H1 (cell line): ENCODE measurements at regions not wholly inside any gene's neighbourhood (a gene's known extent, or its start where the extent isn't known, plus 50 kb on each side); places are given as distances from the start of the nearest gene placed in this dataset.

Source experiments
- CTCF ChIA-PET: fragments of 300-600 bp; sonication (Branson Sonifier 250); formaldehyde crosslinking; loops from one replicate; lab custom pipeline; 2021; ENCODE audit not compliant: partially characterized antibody; lab: Charles Lee
- POLR2A ChIA-PET: fragments of 300-600 bp; sonication (Branson Sonifier 250); formaldehyde crosslinking; loops from one replicate; lab custom pipeline; 2021; ENCODE audit warnings: inconsistent platforms; ENCODE audit not compliant: partially characterized antibody; lab: Charles Lee
- DNase-seq, 2 experiments: peaks; one replicate each; pipeline versions ENCODE4 v3.0.0 to v3.0.0-alpha.2; 2010 to 2022; ENCODE audit warnings: low spot score in 2 of 2, low read depth in 1 of 2, mixed read lengths in 1 of 2
- FAIRE-seq: peaks from 2 replicates; lab custom pipeline; 2011; peaks lifted over from hg19 to GRCh38; lab: Jason Lieb, UNC
- H2AFZ ChIP-seq: 2 replicates; pipeline ENCODE4 v1.8.1; 2012; ENCODE audit warnings: low read length, inconsistent platforms
- H2AK5ac ChIP-seq: 2 replicates; pipeline ENCODE4 v1.6.1; 2013; ENCODE audit warnings: low read depth, low read length
- H2BK120ac ChIP-seq: replicated peaks from 2 replicates; pipeline ENCODE3; 2013; ENCODE audit warnings: low read depth, low read length, inconsistent platforms
- H2BK12ac ChIP-seq: 2 replicates; pipeline ENCODE4 v1.6.1; 2013; ENCODE audit warnings: low read depth, low read length
- H2BK15ac ChIP-seq: 2 replicates; pipeline ENCODE4 v1.6.1; 2013; ENCODE audit warnings: low read length
- H2BK20ac ChIP-seq: 2 replicates; pipeline ENCODE4 v1.6.1; 2013; ENCODE audit warnings: low read length
- H2BK5ac ChIP-seq: 2 replicates; pipeline ENCODE4 v1.6.1; 2013; ENCODE audit warnings: low read depth, low read length
- H3K14ac ChIP-seq: 2 replicates; pipeline ENCODE4 v1.6.1; 2013; ENCODE audit warnings: inconsistent platforms; ENCODE audit not compliant: insufficient read length
- H3K18ac ChIP-seq: 2 replicates; pipeline ENCODE4 v1.6.1; 2013; ENCODE audit warnings: low read length; ENCODE audit errors: extremely low read depth
- H3K23ac ChIP-seq: 2 replicates; pipeline ENCODE4 v1.6.1; 2013; ENCODE audit warnings: inconsistent platforms; ENCODE audit not compliant: insufficient read length
- H3K23me2 ChIP-seq: 2 replicates; pipeline ENCODE4 v1.6.1; 2013; ENCODE audit warnings: low read depth, low read length
- H3K27ac ChIP-seq: 2 replicates; pipeline ENCODE4 v1.6.1; 2011; ENCODE audit warnings: low read depth, low read length, inconsistent platforms
- H3K27me3 ChIP-seq, 4 experiments: replicated peaks in 1 of 4; 1 replicate in 1 of 4; 2 replicates in 3 of 4; pipeline versions ENCODE4 v1.6.1 to v1.8.1; 2011 to 2013; ENCODE audit warnings: low read length in 3 of 4, mild to moderate bottlenecking in 3 of 4, inconsistent platforms in 2 of 4, mixed read lengths in 2 of 4, moderate library complexity in 1 of 4; ENCODE audit not compliant: control insufficient read depth in 3 of 4, insufficient read depth in 3 of 4; ENCODE audit errors: extremely low read depth in 1 of 4
- H3K36me3 ChIP-seq, 4 experiments: 2 replicates each; pipeline versions ENCODE4 v1.6.1 to v1.8.1; 2011 to 2013; ENCODE audit warnings: mild to moderate bottlenecking in 4 of 4, low read length in 3 of 4, moderate library complexity in 2 of 4, control low read depth in 1 of 4, inconsistent platforms in 1 of 4; ENCODE audit not compliant: insufficient read depth in 4 of 4, control insufficient read depth in 2 of 4
- H3K4ac ChIP-seq: replicated peaks from 2 replicates; pipeline ENCODE3; 2013; ENCODE audit warnings: low read length, low read depth, mixed read lengths, inconsistent platforms; ENCODE audit not compliant: insufficient read length
- H3K4me1 ChIP-seq, 4 experiments: replicated peaks in 1 of 4; 1 replicate in 1 of 4; 2 replicates in 3 of 4; pipeline versions ENCODE4 v1.6.1 to v1.8.1; 2011 to 2013; ENCODE audit warnings: low read length in 3 of 4, inconsistent platforms in 2 of 4, mixed read lengths in 1 of 4; ENCODE audit not compliant: insufficient read depth in 4 of 4, control insufficient read depth in 3 of 4
- H3K4me2 ChIP-seq, 2 experiments: 2 replicates each; pipeline versions ENCODE4 v1.6.1 to v1.8.1; 2011 to 2013; ENCODE audit warnings: low read depth in 2 of 2, low read length in 2 of 2, control low read depth in 1 of 2, inconsistent platforms in 1 of 2, mild to moderate bottlenecking in 1 of 2; ENCODE audit not compliant: insufficient read depth in 1 of 2
- H3K4me3 ChIP-seq, 4 experiments: fragments of 200-600, 300-600 bp in 1 of 4; sonication (generic), shearing (Covaris generic), sonication (Bioruptor Twin) in 1 of 4; 2 replicates each; pipeline versions ENCODE4 v1.5.1 to v1.8.1; 2011 to 2016; ENCODE audit warnings: low read length in 4 of 4, low read depth in 3 of 4, control low read depth in 2 of 4, inconsistent platforms in 2 of 4, mild to moderate bottlenecking in 2 of 4, mixed read lengths in 1 of 4, moderate library complexity in 1 of 4; ENCODE audit not compliant: insufficient read depth in 2 of 4; ENCODE audit errors: extremely low read depth in 1 of 4
- H3K56ac ChIP-seq: replicated peaks from 2 replicates; pipeline ENCODE3; 2013; ENCODE audit warnings: low read depth, mild to moderate bottlenecking, mixed read lengths, low read length, inconsistent platforms; ENCODE audit not compliant: insufficient read length
- H3K79me1 ChIP-seq: 2 replicates; pipeline ENCODE4 v1.6.1; 2013; ENCODE audit warnings: low read depth, low read length, control low read depth
- H3K79me2 ChIP-seq, 2 experiments: 2 replicates each; pipeline versions ENCODE4 v1.6.1 to v1.8.1; 2012 to 2013; ENCODE audit warnings: low read length in 2 of 2, mild to moderate bottlenecking in 2 of 2, inconsistent platforms in 1 of 2; ENCODE audit not compliant: insufficient read depth in 2 of 2, control insufficient read depth in 1 of 2
- H3K9ac ChIP-seq, 4 experiments: replicated peaks in 1 of 4; 1 replicate in 1 of 4; 2 replicates in 3 of 4; pipeline versions ENCODE4 v1.6.1 to v1.8.1; 2011 to 2013; ENCODE audit warnings: low read depth in 3 of 4, low read length in 3 of 4, control low read depth in 2 of 4, mild to moderate bottlenecking in 2 of 4, moderate library complexity in 2 of 4, inconsistent platforms in 1 of 4; ENCODE audit errors: extremely low read depth in 1 of 4
- H3K9me3 ChIP-seq, 2 experiments: 2 replicates each; pipeline versions ENCODE4 v1.6.1 to v1.8.1; 2012 to 2013; ENCODE audit warnings: mild to moderate bottlenecking in 2 of 2, moderate library complexity in 2 of 2, control low read depth in 1 of 2, inconsistent platforms in 1 of 2, low read depth in 1 of 2, low read length in 1 of 2, mixed read lengths in 1 of 2; ENCODE audit not compliant: insufficient read depth in 2 of 2
- H4K20me1 ChIP-seq, 2 experiments: replicated peaks in 1 of 2; 2 replicates each; pipeline versions ENCODE3 to v1.8.1; 2011 to 2013; ENCODE audit warnings: inconsistent platforms in 2 of 2, low read length in 2 of 2, mild to moderate bottlenecking in 1 of 2; ENCODE audit not compliant: insufficient read depth in 2 of 2, control insufficient read depth in 1 of 2
- H4K5ac ChIP-seq: 2 replicates; pipeline ENCODE4 v1.6.1; 2013; ENCODE audit warnings: low read length, low read depth, mixed read lengths, inconsistent platforms; ENCODE audit not compliant: insufficient read length
- H4K8ac ChIP-seq: 2 replicates; pipeline ENCODE4 v1.8.0; 2013; ENCODE audit warnings: mild to moderate bottlenecking, moderate library complexity, low read length, inconsistent platforms; ENCODE audit not compliant: insufficient read depth; ENCODE audit errors: extremely low read depth
- H4K91ac ChIP-seq: replicated peaks from 2 replicates; pipeline ENCODE3; 2013; ENCODE audit warnings: low read length, mixed read lengths, inconsistent platforms; ENCODE audit not compliant: insufficient read length
- ASH2L ChIP-seq: fragments of 200-600, 300-600 bp; sonication (generic); IDR thresholded peaks from one replicate; pipeline ENCODE4 v1.7.1; 2017; ENCODE audit warnings: low read length
- BCL11A ChIP-seq, 2 experiments: IDR thresholded peaks; one replicate each; pipeline ENCODE4 v1.6.1; 2011; ENCODE audit warnings: low read depth in 2 of 2, low read length in 2 of 2, mild to moderate bottlenecking in 2 of 2
- BRCA1 ChIP-seq: IDR thresholded peaks from 2 replicates; pipeline ENCODE4 v1.6.1; 2012; ENCODE audit warnings: low read depth, low read length, improper control_type of control experiment
- EGR1 ChIP-seq: IDR thresholded peaks from 2 replicates; pipeline ENCODE4 v1.6.1; 2011; ENCODE audit warnings: low read depth, low read length, borderline replicate concordance
- EP300 ChIP-seq, 2 experiments: IDR thresholded peaks; 1 replicate in 1 of 2; 2 replicates in 1 of 2; pipeline ENCODE4 v1.6.1; 2011 to 2012; ENCODE audit warnings: low read depth in 2 of 2, low read length in 2 of 2, mild to moderate bottlenecking in 2 of 2, borderline replicate concordance in 1 of 2, inconsistent platforms in 1 of 2, moderate library complexity in 1 of 2
- FOSL1 ChIP-seq: IDR thresholded peaks from 2 replicates; pipeline ENCODE4 v1.6.1; 2011; ENCODE audit warnings: mild to moderate bottlenecking, low read depth, low read length, moderate library complexity; ENCODE audit not compliant: insufficient read depth
- JUN ChIP-seq: IDR thresholded peaks from 2 replicates; pipeline ENCODE4 v1.6.1; 2011; ENCODE audit warnings: low read depth, mild to moderate bottlenecking, improper control_type of control experiment, low read length
- KDM5A ChIP-seq: fragments of 200-600 bp; IDR thresholded peaks from 2 replicates; pipeline ENCODE4 v1.7.1; 2012; ENCODE audit warnings: mild to moderate bottlenecking, low read length, inconsistent platforms, mixed read lengths
- USF2 ChIP-seq: IDR thresholded peaks from 2 replicates; pipeline ENCODE4 v1.6.1; 2011; ENCODE audit warnings: low read length, improper control_type of control experiment
- YY1 ChIP-seq: IDR thresholded peaks from 2 replicates; pipeline ENCODE4 v1.6.1; 2011; ENCODE audit warnings: low read depth, mild to moderate bottlenecking, low read length
- WGBS, 2 experiments: shearing (Covaris generic) in 1 of 2; methylation state at CpG; one replicate each; pipeline versions ENCODE4 v1.1.6 to v1.1.7; 2013 to 2015; ENCODE audit warnings: low lambda C conversion rate in 2 of 2, mixed read lengths in 2 of 2, inconsistent platforms in 1 of 2, low coverage in 1 of 2, missing lambda C conversion rate in 1 of 2; ENCODE audit not compliant: insufficient replicate concordance in 2 of 2, insufficient coverage in 1 of 2, insufficient read length in 1 of 2; ENCODE audit errors: extremely low coverage in 1 of 2, missing lambda C conversion rate in 1 of 2; 5-methylcytosine and 5-hydroxymethylcytosine counted together

GRCh38 chr18:77198663-77199062 is 51.0 kb upstream of the GALR1 start:
- Histone ChIP-seq H3K56ac (no peak overlapping the region), H3K4ac (no peak overlapping the region), H3K9ac (no peak overlapping the region; a peak in 1 of 7 replicates), H2BK20ac (no peak overlapping the region), H3K18ac (no peak overlapping the region), H2BK5ac (no peak overlapping the region), H3K4me1 (no peaks in the 10 kb centered on the region), H3K79me2 (no peaks in the 10 kb centered on the region), H3K27me3 (no peaks in the 10 kb centered on the region), H3K27ac (no peak overlapping the region), H3K14ac (no peak overlapping the region), H3K4me3 (no peak overlapping the region), H2BK12ac (no peak overlapping the region), H3K4me2 (no peak overlapping the region), H2BK120ac (no peak overlapping the region), H4K5ac (no peak overlapping the region), H3K9me3 (no peaks in the 10 kb centered on the region), H4K20me1 (no peaks in the 10 kb centered on the region), H2BK15ac (no peak overlapping the region), H3K23me2 (no peaks in the 10 kb centered on the region), H4K8ac (no peak overlapping the region), H2AK5ac (no peak overlapping the region; the same call in 1 of the 2 replicates), H2AFZ (no peak overlapping the region), H3K23ac (no peak overlapping the region), H4K91ac (no peak overlapping the region), H3K36me3 (no peaks in the 10 kb centered on the region), H3K79me1 (no peaks in the 10 kb centered on the region)
- ChIA-PET CTCF (interaction anchor here (0.6 to 6.2 kb wide), 9 partner anchors 9 to 690 kb away, joined by 3 to 45 read pairs (median 4); no protein-coding TSS in a partner anchor), POLR2A (no interaction called here)
- DNase-seq, result no peak
- 91% methylated on average over 16 of the region's 16 CpGs; no CpG with 5 or more reads in 1 of the 2 experiments for WGBS, 2 experiments
- FAIRE-seq, result no peak
- TF ChIP-seq JUN (no peak), ASH2L (no peak), BCL11A (IDR thresholded peaks at IDR 0.05; ENCODE audit: low read depth in 2 of 2, low read length in 2 of 2) (no peak), YY1 (no peak), EGR1 (no peak), USF2 (no peak), KDM5A (no peak), BRCA1 (no peak), FOSL1 (no peak), EP300 (IDR thresholded peaks at IDR 0.05; ENCODE audit: borderline replicate concordance in 1 of 2, low read depth in 2 of 2, low read length in 2 of 2) (no peak)
